WTC11 (cell line): ENCODE measurements at regions not wholly inside any gene's neighbourhood (a gene's known extent, or its start where the extent isn't known, plus 50 kb on each side); places are given as distances from the start of the nearest gene placed in this dataset.

Experiments
- ATF2 ChIP-seq: sonication (generic); formaldehyde crosslinking; IDR thresholded peaks from 2 replicates; pipeline ENCODE4 v1.8.1; 2022; ENCODE audit warnings: low read depth, missing genetic modification reagents, borderline replicate concordance
- EMX1 ChIP-seq: fragments of 250-450 bp; sonication (Bioruptor Pico); IDR thresholded peaks from 2 replicates; pipeline ENCODE4 v1.8.0; 2021; ENCODE audit warnings: mild to moderate bottlenecking
- MAX ChIP-seq: sonication (generic); formaldehyde crosslinking; IDR thresholded peaks from 2 replicates; pipeline ENCODE4 v1.8.0; 2022; ENCODE audit warnings: mild to moderate bottlenecking, missing genetic modification reagents
- RORB ChIP-seq: fragments of 250-450 bp; sonication (Bioruptor Pico); IDR thresholded peaks from 2 replicates; pipeline ENCODE4 v1.9.0; 2021; ENCODE audit warnings: mild to moderate bottlenecking
- ZNF138 ChIP-seq: sonication (generic); formaldehyde crosslinking; conservative IDR thresholded peaks from 2 replicates; pipeline ENCODE4 v1.8.1; 2022; ENCODE audit warnings: mild to moderate bottlenecking, moderate library complexity, missing genetic modification reagents
- ZNF232 ChIP-seq: sonication (generic); formaldehyde crosslinking; IDR thresholded peaks from 2 replicates; pipeline ENCODE4 v1.8.0; 2022; ENCODE audit warnings: mild to moderate bottlenecking, missing genetic modification reagents
- ZNF532 ChIP-seq: fragments of 250-450 bp; sonication (Bioruptor Pico); IDR thresholded peaks from 2 replicates; pipeline ENCODE4 v1.9.0; 2021; ENCODE audit warnings: mild to moderate bottlenecking, borderline replicate concordance
- TF ChIP-seq, protein P1 (sequence below): fragments of 200-600 bp; IDR thresholded peaks from 2 replicates; pipeline ENCODE4 v1.8.0; 2022; ENCODE audit warnings: antibody characterized with exemption

DNA sequence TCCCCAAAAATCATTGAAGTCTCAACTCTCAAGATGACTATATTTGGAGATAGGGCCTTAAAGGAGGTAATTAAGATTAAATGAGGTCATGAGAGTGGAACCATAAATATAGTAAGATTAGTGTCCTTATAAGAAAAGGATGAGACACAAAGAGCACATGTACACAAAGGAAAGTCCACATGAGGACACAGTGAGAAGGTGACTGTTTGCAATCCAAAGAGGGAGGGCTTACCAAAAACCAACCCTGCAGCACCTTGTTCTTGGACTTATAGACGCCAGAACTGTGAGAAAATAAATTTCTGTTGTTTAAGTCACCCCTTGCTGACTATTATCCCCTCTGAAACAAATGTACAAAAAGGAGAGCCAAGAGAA lies 150.4 kb upstream of the SMLR1 start:
- TF ChIP-seq ZNF232 (CRISPR knock-in tag) (no peak), MAX (no peak), ZNF138 (no peak), ATF2 (CRISPR knock-in tag) (no peak), RORB (CRISPR knock-in tag) (no peak), ZNF532 (CRISPR knock-in tag) (no peak), EMX1 (CRISPR knock-in tag) (no peak)
- TF ChIP-seq, protein P1, sequence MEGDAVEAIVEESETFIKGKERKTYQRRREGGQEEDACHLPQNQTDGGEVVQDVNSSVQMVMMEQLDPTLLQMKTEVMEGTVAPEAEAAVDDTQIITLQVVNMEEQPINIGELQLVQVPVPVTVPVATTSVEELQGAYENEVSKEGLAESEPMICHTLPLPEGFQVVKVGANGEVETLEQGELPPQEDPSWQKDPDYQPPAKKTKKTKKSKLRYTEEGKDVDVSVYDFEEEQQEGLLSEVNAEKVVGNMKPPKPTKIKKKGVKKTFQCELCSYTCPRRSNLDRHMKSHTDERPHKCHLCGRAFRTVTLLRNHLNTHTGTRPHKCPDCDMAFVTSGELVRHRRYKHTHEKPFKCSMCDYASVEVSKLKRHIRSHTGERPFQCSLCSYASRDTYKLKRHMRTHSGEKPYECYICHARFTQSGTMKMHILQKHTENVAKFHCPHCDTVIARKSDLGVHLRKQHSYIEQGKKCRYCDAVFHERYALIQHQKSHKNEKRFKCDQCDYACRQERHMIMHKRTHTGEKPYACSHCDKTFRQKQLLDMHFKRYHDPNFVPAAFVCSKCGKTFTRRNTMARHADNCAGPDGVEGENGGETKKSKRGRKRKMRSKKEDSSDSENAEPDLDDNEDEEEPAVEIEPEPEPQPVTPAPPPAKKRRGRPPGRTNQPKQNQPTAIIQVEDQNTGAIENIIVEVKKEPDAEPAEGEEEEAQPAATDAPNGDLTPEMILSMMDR: no peak
